ENCODE measurements at regions not wholly inside any gene's neighbourhood (a gene's known extent, or its start where the extent isn't known, plus 50 kb on each side); places are given as distances from the start of the nearest gene placed in this dataset.

DNA sequence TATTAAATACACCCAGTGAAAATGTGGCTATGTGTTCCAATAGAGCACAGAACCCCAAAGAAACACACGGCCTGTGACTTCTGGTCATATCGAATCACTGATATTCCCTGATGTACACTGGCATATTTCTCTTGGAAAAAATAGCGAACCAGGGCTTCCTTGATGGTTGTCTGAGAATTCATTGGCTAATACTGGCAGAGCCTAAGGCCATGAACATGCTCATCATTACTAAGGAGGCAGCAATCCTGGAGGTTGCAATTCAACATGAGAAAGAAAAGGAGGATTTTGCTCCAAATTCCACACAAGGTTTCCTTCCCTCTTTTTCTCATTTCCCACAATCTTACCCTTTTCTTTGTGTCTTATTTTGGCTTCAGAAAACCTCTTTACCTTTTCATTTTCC lies 212.9 kb upstream of the HMGA2 start:
- TF ChIP-seq, protein P1, sequence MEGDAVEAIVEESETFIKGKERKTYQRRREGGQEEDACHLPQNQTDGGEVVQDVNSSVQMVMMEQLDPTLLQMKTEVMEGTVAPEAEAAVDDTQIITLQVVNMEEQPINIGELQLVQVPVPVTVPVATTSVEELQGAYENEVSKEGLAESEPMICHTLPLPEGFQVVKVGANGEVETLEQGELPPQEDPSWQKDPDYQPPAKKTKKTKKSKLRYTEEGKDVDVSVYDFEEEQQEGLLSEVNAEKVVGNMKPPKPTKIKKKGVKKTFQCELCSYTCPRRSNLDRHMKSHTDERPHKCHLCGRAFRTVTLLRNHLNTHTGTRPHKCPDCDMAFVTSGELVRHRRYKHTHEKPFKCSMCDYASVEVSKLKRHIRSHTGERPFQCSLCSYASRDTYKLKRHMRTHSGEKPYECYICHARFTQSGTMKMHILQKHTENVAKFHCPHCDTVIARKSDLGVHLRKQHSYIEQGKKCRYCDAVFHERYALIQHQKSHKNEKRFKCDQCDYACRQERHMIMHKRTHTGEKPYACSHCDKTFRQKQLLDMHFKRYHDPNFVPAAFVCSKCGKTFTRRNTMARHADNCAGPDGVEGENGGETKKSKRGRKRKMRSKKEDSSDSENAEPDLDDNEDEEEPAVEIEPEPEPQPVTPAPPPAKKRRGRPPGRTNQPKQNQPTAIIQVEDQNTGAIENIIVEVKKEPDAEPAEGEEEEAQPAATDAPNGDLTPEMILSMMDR (IDR thresholded peaks at IDR 0.05; ENCODE audit: low read depth, low read length, missing input control) = no peak
- TF ChIP-seq, protein P2, sequence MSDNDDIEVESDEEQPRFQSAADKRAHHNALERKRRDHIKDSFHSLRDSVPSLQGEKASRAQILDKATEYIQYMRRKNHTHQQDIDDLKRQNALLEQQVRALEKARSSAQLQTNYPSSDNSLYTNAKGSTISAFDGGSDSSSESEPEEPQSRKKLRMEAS (IDR thresholded peaks at IDR 0.05) = no peak
- TF ChIP-seq, protein P3, sequence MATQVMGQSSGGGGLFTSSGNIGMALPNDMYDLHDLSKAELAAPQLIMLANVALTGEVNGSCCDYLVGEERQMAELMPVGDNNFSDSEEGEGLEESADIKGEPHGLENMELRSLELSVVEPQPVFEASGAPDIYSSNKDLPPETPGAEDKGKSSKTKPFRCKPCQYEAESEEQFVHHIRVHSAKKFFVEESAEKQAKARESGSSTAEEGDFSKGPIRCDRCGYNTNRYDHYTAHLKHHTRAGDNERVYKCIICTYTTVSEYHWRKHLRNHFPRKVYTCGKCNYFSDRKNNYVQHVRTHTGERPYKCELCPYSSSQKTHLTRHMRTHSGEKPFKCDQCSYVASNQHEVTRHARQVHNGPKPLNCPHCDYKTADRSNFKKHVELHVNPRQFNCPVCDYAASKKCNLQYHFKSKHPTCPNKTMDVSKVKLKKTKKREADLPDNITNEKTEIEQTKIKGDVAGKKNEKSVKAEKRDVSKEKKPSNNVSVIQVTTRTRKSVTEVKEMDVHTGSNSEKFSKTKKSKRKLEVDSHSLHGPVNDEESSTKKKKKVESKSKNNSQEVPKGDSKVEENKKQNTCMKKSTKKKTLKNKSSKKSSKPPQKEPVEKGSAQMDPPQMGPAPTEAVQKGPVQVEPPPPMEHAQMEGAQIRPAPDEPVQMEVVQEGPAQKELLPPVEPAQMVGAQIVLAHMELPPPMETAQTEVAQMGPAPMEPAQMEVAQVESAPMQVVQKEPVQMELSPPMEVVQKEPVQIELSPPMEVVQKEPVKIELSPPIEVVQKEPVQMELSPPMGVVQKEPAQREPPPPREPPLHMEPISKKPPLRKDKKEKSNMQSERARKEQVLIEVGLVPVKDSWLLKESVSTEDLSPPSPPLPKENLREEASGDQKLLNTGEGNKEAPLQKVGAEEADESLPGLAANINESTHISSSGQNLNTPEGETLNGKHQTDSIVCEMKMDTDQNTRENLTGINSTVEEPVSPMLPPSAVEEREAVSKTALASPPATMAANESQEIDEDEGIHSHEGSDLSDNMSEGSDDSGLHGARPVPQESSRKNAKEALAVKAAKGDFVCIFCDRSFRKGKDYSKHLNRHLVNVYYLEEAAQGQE (IDR thresholded peaks at IDR 0.05) = no peak
- TF ChIP-seq GABPA (IDR thresholded peaks at IDR 0.05 in 1 of 2, conservative IDR thresholded peaks at IDR 0.05 in 1 of 2) = no peak
- TF ChIP-seq TAF1 (conservative IDR thresholded peaks at IDR 0.05) = no peak
- no peak for TF ChIP-seq HNF4G (IDR thresholded peaks at IDR 0.05)
- no peak for TF ChIP-seq YY1 (IDR thresholded peaks at IDR 0.05)
- TF ChIP-seq NR2F2 (IDR thresholded peaks at IDR 0.05) = no peak
- no peak for TF ChIP-seq FOXA1 (IDR thresholded peaks at IDR 0.05)
- TF ChIP-seq EGR1 (IDR thresholded peaks at IDR 0.05; ENCODE audit: low read depth in 2 of 2) = no peak
- TF ChIP-seq RAD21 (IDR thresholded peaks at IDR 0.05) = no peak
- TF ChIP-seq JUND (IDR thresholded peaks at IDR 0.05) = no peak
- TF ChIP-seq, protein P4, sequence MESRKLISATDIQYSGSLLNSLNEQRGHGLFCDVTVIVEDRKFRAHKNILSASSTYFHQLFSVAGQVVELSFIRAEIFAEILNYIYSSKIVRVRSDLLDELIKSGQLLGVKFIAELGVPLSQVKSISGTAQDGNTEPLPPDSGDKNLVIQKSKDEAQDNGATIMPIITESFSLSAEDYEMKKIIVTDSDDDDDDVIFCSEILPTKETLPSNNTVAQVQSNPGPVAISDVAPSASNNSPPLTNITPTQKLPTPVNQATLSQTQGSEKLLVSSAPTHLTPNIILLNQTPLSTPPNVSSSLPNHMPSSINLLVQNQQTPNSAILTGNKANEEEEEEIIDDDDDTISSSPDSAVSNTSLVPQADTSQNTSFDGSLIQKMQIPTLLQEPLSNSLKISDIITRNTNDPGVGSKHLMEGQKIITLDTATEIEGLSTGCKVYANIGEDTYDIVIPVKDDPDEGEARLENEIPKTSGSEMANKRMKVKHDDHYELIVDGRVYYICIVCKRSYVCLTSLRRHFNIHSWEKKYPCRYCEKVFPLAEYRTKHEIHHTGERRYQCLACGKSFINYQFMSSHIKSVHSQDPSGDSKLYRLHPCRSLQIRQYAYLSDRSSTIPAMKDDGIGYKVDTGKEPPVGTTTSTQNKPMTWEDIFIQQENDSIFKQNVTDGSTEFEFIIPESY (IDR thresholded peaks at IDR 0.05) = no peak
- no peak for TF ChIP-seq RXRA (IDR thresholded peaks at IDR 0.05)

All from liver (tissue), 3 donors.